Kidney tubule cell (primary cell): ENCODE measurements at regions not wholly inside any gene's neighbourhood (a gene's known extent, or its start where the extent isn't known, plus 50 kb on each side); places are given as distances from the start of the nearest gene placed in this dataset.
A peak's percentile ranks its signal among the peaks of the same experiment; 100 is the strongest.

Source experiments
- DNase-seq: peaks from one replicate; pipeline ENCODE4 v3.0.0-alpha.2; 2018; ENCODE audit warnings: low spot score

DNA sequence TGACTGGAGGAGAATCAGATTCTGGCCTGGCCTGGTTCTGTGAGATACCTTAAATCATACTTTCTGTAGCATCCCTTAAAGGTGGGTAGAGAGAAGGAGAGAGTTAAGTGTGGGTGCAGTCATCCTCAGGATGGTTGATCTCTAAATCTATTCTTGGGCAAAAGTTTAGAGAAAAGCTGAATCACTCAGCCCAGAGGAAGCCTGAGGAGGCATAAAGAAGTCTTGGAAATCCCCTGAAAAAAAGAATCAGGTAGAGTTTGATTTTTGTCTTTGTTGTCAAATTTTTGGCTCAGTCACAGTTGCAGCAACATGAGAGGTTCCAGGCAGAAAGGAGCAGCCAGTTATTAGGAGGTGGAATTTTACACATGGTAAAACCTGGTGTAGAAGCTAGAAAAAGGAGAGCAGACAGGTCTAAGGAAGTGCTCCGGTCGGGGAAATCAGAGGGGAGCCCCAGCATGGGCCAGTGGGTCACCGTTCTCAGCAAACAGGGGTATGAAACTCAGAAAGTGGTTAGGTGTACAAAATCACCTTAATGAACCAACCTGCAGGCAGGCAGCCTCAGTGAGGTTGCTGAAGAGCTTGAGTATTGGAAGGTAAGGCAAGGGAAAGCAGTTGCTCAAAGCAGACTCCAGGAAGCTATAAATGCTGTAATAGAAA lies 116.2 kb upstream of the CNTLN start:
- peak; percentile 17 for DNase-seq

GRCh38 chr9:17017931-17018491 lies 116.8 kb upstream of the CNTLN start:
- DNase-seq: no peak

DNA sequence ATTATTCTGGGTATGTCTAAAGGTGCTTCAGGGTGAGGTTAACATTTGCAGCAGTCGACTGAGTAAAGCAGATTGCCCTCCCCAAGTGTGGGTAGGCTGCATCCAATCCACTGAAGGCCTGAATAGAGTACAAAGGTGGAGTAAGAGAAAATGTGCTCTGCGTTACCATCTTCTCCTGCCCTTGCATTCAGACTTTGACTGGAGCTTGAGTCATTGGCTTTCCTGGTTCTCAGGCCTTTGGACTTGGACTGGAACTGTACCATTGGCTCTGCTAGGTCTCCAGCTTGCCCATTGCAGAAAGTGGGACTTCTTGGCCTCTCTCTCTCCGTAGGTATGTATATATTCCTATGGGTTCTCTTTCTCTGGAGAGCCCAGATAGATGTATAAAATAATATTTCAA lies 120.9 kb upstream of the CNTLN start:
- DNase-seq: no peak

DNA sequence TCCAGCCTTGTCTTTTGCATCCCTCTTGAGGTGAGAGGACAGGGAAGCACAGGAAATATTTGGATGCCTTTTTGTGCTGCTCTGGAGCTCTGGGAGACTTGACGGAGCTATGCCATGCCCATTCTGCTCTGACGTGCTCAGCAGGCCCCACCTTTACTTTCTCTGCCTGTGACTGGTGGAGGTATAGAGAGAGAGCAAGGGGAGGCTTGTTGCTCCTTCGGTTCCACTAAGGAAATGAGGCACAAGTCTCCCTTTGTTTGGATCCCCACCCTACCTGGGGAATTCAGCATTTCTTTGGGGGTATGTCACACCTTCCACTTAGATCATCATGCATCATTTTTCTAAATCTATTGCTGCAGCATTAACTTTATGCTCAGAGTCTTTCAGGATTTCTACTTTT lies 121.8 kb upstream of the CNTLN start:
- DNase-seq: peak; percentile 15

- no peak for DNase-seq
These were observed 123.0 kb upstream of the CNTLN start for GRCh38 chr9:17011880-17012279.

GRCh38 chr9:17009071-17009470 lies 125.8 kb upstream of the CNTLN start:
- DNase-seq: no peak

- DNase-seq: peak; percentile 88
These were observed 129.6 kb upstream of the CNTLN start for GRCh38 chr9:17005056-17005823.

GRCh38 chr9:17004500-17004899 lies 130.3 kb upstream of the CNTLN start:
- peak; percentile 77 for DNase-seq

- DNase-seq: peak; percentile 48
These were observed 131.1 kb upstream of the CNTLN start for GRCh38 chr9:17003576-17004240.

DNA sequence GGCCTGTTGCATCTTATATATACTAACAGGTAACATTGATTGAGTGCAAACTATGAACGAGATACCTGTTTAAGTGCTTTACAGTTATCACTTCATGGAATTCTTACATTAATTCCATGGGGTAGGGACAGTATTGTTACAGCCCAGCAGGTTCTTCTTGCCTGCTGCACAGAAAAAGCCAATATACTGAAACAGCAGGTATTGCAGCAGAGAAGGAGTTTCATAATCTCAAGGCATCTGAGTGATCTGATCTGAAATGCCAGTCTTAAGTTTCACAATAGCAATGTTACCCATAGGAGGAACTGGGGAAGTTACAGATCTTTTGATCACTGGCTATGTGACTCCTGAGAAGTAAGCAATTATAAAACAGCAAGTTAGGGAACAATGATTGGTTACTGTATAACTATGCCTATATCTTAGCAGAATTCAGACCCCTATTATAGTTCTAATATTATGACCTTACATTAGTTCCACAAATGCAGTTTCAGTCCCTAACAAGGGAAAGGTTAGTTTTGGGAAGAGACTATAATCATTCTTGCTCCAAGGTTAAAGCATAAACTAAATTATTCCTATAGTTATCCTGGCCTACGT lies 126.5 kb upstream of the BNC2 start:
- no peak for DNase-seq

GRCh38 chr9:16992138-16992537 lies 121.7 kb upstream of the BNC2 start:
- DNase-seq: no peak

GRCh38 chr9:16987026-16987425 lies 116.6 kb upstream of the BNC2 start:
- peak; percentile 31 for DNase-seq

GRCh38 chr9:16986556-16986955 lies 116.1 kb upstream of the BNC2 start:
- no peak for DNase-seq

GRCh38 chr9:16985559-16986348 lies 115.3 kb upstream of the BNC2 start:
- no peak for DNase-seq

DNA sequence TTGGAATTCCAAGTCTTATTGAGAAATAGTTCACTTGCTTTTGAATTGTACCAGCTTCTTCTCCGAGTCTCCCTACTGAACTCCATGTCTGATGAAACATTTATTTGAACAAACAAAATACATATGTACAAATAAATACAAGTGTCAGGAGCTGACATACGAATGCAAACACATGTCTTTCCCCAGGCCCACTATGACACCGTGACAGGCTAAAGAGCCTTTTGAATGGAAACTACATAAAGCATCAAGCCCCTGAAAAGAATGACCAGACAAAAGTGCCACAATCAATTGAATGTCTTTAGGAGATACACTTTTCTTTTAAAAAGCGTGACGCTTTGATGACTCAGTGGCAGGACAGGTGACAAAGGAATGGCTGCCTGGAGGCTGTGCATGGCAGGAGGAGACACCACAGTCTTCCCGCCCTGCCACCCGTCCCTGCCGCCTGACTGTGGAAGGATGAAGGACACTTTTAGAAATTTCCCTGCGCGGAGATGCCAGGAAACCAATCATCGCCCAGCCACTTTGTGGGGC lies 112.4 kb upstream of the BNC2 start:
- DNase-seq: no peak

DNA sequence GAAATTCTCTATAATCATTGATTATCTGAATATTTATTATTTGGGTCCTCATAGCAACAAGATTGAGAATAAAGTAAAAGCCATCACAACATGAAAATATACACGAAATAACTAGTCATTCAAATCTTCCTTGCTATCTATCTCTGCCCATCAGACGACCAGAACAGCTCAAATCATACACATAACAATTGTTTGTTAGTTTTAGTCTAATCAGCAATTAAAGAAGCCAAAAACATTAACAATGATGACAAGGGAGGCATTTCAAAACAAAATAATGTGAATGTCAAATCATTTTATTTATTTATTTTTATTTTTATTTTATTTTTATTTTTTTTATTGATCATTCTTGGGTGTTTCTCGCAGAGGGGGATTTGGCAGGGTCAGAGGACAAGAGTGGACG lies 106.0 kb upstream of the BNC2 start:
- no peak for DNase-seq

GRCh38 chr9:16974436-16974835 lies 104.0 kb upstream of the BNC2 start:
- DNase-seq: no peak

DNA sequence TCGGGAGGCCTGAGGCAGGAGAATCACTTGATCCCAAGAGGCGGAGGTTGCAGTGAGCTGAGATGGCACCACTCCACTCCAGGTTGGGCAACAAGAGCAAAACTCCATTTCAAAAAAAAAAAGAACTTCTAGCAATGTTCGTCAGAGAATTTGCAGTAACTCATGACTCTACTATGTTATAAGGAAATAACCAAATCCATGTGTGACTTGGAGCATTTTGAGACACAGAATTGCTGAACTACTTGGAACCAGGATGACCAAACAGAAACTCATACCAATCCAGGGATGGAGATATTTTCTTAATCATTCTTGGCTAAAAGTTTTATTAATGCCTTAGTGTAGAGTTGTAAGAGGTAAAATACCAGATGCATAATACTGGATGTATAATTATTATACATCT lies 99.9 kb upstream of the BNC2 start:
- no peak for DNase-seq

DNA sequence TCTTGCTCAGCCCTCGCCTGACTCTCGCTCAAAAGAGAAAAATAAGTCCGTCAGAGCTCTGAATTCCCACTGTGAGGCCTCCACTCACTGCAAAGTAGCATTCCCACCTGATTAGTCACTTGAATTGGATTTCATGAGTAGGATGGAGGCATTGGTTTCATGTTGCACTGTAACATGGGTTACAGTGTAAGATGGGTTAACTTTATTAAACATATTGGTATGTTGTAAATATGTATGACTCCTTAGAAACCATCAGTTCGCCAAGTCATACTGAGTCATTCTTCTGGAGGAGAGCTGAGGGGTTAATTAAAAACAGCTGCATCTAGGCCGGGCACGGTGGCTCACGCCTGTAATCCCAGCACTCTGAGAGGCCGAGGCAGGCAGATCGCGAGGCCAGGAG lies 93.8 kb upstream of the BNC2 start:
- peak; percentile 86 for DNase-seq

DNA sequence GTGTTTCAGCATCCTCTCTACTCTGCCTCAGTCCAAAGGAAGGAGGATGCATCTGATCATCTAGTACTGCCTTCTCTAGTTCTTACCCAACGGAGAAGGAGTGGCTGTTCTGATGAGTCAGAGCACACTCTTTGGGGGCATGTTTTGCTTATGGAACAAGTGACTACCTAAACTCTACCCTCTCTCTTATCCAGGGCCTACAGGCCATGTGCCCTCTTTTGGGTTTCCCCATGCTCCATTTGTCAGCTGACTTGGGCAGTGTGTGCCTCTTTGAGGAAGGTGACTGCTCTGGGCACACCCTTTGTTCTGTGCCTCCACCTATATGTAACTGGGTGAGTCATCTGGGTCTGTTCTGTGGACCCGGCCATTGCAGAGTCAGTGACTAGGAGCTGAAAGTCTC lies 89.6 kb upstream of the BNC2 start:
- peak; percentile 13 for DNase-seq

DNA sequence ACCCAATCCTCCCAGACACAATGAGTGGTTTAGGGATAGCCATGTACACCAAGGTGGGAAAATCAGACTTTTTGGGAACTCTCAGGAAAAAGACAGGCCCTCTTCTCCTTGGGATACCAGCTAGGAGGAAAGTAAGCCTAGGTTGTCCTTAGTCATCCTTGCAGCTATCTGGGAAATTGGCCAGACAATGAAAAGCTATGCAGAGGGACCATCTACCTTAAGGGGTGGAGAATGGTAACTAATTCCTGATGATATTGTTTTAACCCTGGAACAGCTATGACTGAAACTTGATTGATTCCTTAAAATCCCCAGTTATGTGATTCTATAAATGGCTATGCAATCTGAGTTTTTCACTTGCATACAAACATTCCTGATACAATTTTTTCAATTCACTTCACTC lies 88.9 kb upstream of the BNC2 start:
- DNase-seq: no peak
